PC-3 (cell line): ENCODE measurements at regions not wholly inside any gene's neighbourhood (a gene's known extent, or its start where the extent isn't known, plus 50 kb on each side); places are given as distances from the start of the nearest gene placed in this dataset.

ENCODE experiments used
- ATAC-seq: fragments of 200-7000 bp; cut with Tn5 transposase; 2 replicates; pipeline ENCODE4 v1.9.1; 2020; ENCODE audit warnings: mild to moderate bottlenecking, moderate library complexity
- BruUV-seq: library from RNA; stranded (reverse); fragments of 400-500 nt; replicated peaks from 2 replicates; lab custom pipeline; 2021; lab: Mats Ljungman, UMichigan
- CTCF ChIA-PET: fragments of 300-600 bp; sonication (Branson Sonifier 250); formaldehyde crosslinking; loops from one replicate; lab custom pipeline; 2022; ENCODE audit warnings: antibody characterized with exemption; lab: Charles Lee
- POLR2A ChIA-PET: fragments of 300-600 bp; sonication (Branson Sonifier 250); formaldehyde crosslinking; loops from one replicate; lab custom pipeline; 2022; ENCODE audit warnings: antibody characterized with exemption; ENCODE audit not compliant: unreplicated experiment; lab: Charles Lee
- DNase-seq: peaks from one replicate; pipeline ENCODE4 v3.0.0-alpha.2; 2015
- H2AFZ ChIP-seq: fragments of 300-600 bp; sonication (generic); 2 replicates; pipeline ENCODE4 v1.6.0; 2016; ENCODE audit warnings: antibody characterized with exemption, low read length
- H3F3A ChIP-seq: fragments of 300-600 bp; sonication (generic); one replicate; pipeline ENCODE4 v1.6.0; 2017; ENCODE audit warnings: antibody characterized with exemption, low read length, control low read depth, mild to moderate bottlenecking; ENCODE audit not compliant: unreplicated experiment
- H3K27ac ChIP-seq: fragments of 300-600 bp; sonication (generic); 2 replicates; pipeline ENCODE4 v1.5.1; 2016; ENCODE audit warnings: mild to moderate bottlenecking, low read length
- H3K27me3 ChIP-seq: fragments of 300-600 bp; sonication (generic); 2 replicates; pipeline ENCODE4 v1.6.1; 2016; ENCODE audit warnings: low read length, mixed read lengths
- H3K36me3 ChIP-seq: fragments of 300-600 bp; sonication (generic); 2 replicates; pipeline ENCODE4 v1.6.1; 2016; ENCODE audit warnings: low read depth, mixed run types, low read length, mixed read lengths
- H3K4me1 ChIP-seq: fragments of 300-600 bp; sonication (generic); 2 replicates; pipeline ENCODE4 v1.5.1; 2016; ENCODE audit warnings: low read length; ENCODE audit not compliant: insufficient read depth
- H3K4me2 ChIP-seq: fragments of 300-600 bp; sonication (generic); 2 replicates; pipeline ENCODE4 v1.6.0; 2016; ENCODE audit warnings: low read length
- H3K4me3 ChIP-seq: fragments of 300-600 bp; sonication (generic); 2 replicates; pipeline ENCODE4 v1.5.1; 2016; ENCODE audit warnings: mild to moderate bottlenecking, low read length, mixed read lengths
- H3K79me2 ChIP-seq: fragments of 300-600 bp; sonication (generic); 2 replicates; pipeline ENCODE4 v1.6.1; 2017; ENCODE audit warnings: low read length, mixed read lengths
- H3K9ac ChIP-seq: fragments of 300-600 bp; sonication (generic); 2 replicates; pipeline ENCODE4 v1.6.0; 2016; ENCODE audit warnings: mild to moderate bottlenecking, low read length
- H3K9me2 ChIP-seq: fragments of 300-600 bp; sonication (generic); replicated peaks from 2 replicates; pipeline ENCODE4 v1.6.1; 2016; ENCODE audit warnings: mixed run types, low read length, mixed read lengths
- H3K9me3 ChIP-seq: fragments of 300-600 bp; sonication (generic); 2 replicates; pipeline ENCODE4 v1.6.1; 2016; ENCODE audit warnings: low read length, mixed read lengths
- H4K20me1 ChIP-seq: fragments of 300-600 bp; sonication (generic); 2 replicates; pipeline ENCODE4 v1.6.1; 2016; ENCODE audit warnings: low read length, mixed read lengths
- EZH2 ChIP-seq: fragments of 300-600 bp; sonication (generic); IDR thresholded peaks from one replicate; pipeline ENCODE4 v1.6.1; 2017; ENCODE audit warnings: antibody characterized with exemption, mild to moderate bottlenecking, low read length; ENCODE audit not compliant: unreplicated experiment
- EZH2phosphoT487 ChIP-seq: fragments of 300-600 bp; sonication (generic); IDR thresholded peaks from 2 replicates; pipeline ENCODE4 v1.6.1; 2018; ENCODE audit warnings: mild to moderate bottlenecking, antibody characterized with exemption, low read length, borderline replicate concordance
- intact Hi-C: fragments of 100-400 bp; cut with micrococcal nuclease; formaldehyde crosslinking; loops from 2 replicates; pipeline ENCODE4 v1.9.0; 2023
- TF ChIP-seq, protein P1 (sequence below): fragments of 300-600 bp; sonication (generic); conservative IDR thresholded peaks from 2 replicates; pipeline ENCODE4 v1.5.1; 2017; ENCODE audit warnings: antibody characterized with exemption, low read depth, mild to moderate bottlenecking, low read length

DNA sequence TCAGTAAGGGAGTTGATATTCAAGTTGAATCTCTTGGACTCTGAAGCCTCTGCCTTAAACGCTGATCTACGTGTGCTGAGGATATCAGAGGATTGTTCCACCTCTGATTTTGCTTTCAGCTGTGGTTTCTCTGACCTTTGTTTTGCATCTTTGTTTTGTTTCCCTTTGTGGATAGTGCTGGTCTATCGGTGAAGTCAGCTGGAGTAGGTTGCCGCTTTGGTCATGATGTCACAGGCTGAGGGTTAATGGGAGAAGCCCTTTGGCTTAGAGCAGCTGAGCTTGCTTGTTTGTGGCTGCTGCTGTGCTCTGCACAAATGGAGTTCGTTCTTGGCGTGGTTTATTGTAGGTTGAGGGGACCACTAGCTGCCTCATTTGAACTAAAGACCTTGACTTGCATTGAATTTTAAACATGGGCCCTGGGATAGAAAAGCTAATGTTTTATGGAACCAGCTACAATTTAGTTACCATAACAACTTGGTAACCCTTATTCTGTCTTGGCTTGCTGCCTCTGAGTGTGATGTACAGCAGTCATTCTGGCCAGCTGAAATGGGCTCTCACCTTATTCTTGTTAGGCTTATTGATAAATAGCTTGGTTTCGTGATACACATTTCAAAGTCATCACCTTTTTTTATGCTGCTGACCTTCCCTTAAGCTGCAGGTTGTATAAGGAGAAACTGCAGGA is 284.5 kb upstream of the E2F7 start:
- TF ChIP-seq EZH2 (no peak), EZH2phosphoT487 (no peak)
- TF ChIP-seq, protein P1, sequence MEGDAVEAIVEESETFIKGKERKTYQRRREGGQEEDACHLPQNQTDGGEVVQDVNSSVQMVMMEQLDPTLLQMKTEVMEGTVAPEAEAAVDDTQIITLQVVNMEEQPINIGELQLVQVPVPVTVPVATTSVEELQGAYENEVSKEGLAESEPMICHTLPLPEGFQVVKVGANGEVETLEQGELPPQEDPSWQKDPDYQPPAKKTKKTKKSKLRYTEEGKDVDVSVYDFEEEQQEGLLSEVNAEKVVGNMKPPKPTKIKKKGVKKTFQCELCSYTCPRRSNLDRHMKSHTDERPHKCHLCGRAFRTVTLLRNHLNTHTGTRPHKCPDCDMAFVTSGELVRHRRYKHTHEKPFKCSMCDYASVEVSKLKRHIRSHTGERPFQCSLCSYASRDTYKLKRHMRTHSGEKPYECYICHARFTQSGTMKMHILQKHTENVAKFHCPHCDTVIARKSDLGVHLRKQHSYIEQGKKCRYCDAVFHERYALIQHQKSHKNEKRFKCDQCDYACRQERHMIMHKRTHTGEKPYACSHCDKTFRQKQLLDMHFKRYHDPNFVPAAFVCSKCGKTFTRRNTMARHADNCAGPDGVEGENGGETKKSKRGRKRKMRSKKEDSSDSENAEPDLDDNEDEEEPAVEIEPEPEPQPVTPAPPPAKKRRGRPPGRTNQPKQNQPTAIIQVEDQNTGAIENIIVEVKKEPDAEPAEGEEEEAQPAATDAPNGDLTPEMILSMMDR = no peak
- Histone ChIP-seq H3K27ac (no peak overlapping the region), H3K27me3 (no peaks in the 10 kb centered on the region), H2AFZ (no peak overlapping the region), H3K9ac (no peak overlapping the region), H4K20me1 (no peaks in the 10 kb centered on the region), H3K36me3 (no peaks in the 10 kb centered on the region), H3F3A (no peaks in the 10 kb centered on the region), H3K4me1 (peaks cover 5% of the 10 kb centered on the region; the same call in 1 of the 2 replicates), H3K9me3 (no peaks in the 10 kb centered on the region), H3K9me2 (no peaks in the 10 kb centered on the region), H3K4me2 (no peak overlapping the region), H3K79me2 (no peaks in the 10 kb centered on the region), H3K4me3 (no peak overlapping the region)
- ChIA-PET POLR2A (interaction anchor here (0.6 kb wide), 1 partner anchor 299 kb away, joined by 3 read pairs; no protein-coding TSS in a partner anchor), CTCF (no interaction called here)
- BruUV-seq = no TSS peak
- intact Hi-C loops = no loop called here
- DNase-seq (no peak), ATAC-seq (no peak)

DNA sequence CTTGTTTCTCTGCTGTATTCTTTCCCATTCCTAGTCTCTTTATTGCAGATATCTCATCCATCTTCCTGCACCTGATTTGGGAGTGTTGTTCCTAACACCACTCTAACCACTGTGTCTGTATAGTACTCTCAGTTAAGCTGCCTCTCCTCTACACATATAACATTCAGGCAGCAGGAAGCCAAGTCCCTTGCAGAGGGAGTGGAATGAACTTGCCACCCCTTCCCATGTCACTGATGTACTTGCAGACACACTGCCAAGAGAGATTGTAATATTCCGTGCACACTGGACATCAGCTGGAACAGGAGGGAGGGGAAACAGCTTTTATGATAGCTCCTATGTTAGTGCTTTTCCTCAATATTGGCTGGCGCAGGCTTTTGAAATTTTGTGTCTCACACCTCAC is 281.6 kb upstream of the E2F7 start:
- ATAC-seq (no peak), DNase-seq (no peak)
- no peaks in the 10 kb centered on the region for H3K36me3 ChIP-seq
- no peak overlapping the region for H3K4me3 ChIP-seq
- H3K9me2 ChIP-seq = no peaks in the 10 kb centered on the region
- no peaks in the 10 kb centered on the region for H3K79me2 ChIP-seq
- intact Hi-C loops = no loop called here
- ChIA-PET CTCF (no interaction called here), POLR2A (no interaction called here)
- no peaks in the 10 kb centered on the region for H3K9me3 ChIP-seq
- BruUV-seq = no TSS peak
- H3K4me2 ChIP-seq = no peak overlapping the region
- no peak overlapping the region for H3K9ac ChIP-seq
- no peak overlapping the region for H2AFZ ChIP-seq
- no peaks in the 10 kb centered on the region for H3K27me3 ChIP-seq
- TF ChIP-seq EZH2 (no peak), EZH2phosphoT487 (no peak)
- H3K27ac ChIP-seq = no peak overlapping the region
- peaks cover 9% of the 10 kb centered on the region for H3K4me1 ChIP-seq
- no peaks in the 10 kb centered on the region for H3F3A ChIP-seq
- H4K20me1 ChIP-seq = no peaks in the 10 kb centered on the region

- Histone ChIP-seq H3K9me2 (no peaks in the 10 kb centered on the region), H3K4me2 (no peak overlapping the region), H4K20me1 (no peaks in the 10 kb centered on the region), H3K36me3 (no peaks in the 10 kb centered on the region), H3K27me3 (no peaks in the 10 kb centered on the region), H3K9ac (no peak overlapping the region), H3K4me3 (no peak overlapping the region), H3K27ac (no peak overlapping the region), H2AFZ (no peak overlapping the region), H3K9me3 (no peaks in the 10 kb centered on the region), H3K79me2 (no peaks in the 10 kb centered on the region), H3F3A (no peaks in the 10 kb centered on the region), H3K4me1 (peaks cover 9% of the 10 kb centered on the region)
- intact Hi-C loops = no loop called here
- ChIA-PET CTCF (no interaction called here), POLR2A (no interaction called here)
- no TSS peak for BruUV-seq
- DNase-seq (no peak), ATAC-seq (no peak)
- TF ChIP-seq EZH2 = no peak
- TF ChIP-seq, protein P1 = no peak
- TF ChIP-seq EZH2phosphoT487 = no peak
Observed at GRCh38 chr12:77345336-77345735, 280.0 kb upstream of the E2F7 start.
